RKO (cell line): ENCODE measurements at regions not wholly inside any gene's neighbourhood (a gene's known extent, or its start where the extent isn't known, plus 50 kb on each side); places are given as distances from the start of the nearest gene placed in this dataset.

Experiments
- DNase-seq: peaks from one replicate; pipeline ENCODE4 v3.0.0-alpha.2; 2016; ENCODE audit warnings: low spot score

DNA sequence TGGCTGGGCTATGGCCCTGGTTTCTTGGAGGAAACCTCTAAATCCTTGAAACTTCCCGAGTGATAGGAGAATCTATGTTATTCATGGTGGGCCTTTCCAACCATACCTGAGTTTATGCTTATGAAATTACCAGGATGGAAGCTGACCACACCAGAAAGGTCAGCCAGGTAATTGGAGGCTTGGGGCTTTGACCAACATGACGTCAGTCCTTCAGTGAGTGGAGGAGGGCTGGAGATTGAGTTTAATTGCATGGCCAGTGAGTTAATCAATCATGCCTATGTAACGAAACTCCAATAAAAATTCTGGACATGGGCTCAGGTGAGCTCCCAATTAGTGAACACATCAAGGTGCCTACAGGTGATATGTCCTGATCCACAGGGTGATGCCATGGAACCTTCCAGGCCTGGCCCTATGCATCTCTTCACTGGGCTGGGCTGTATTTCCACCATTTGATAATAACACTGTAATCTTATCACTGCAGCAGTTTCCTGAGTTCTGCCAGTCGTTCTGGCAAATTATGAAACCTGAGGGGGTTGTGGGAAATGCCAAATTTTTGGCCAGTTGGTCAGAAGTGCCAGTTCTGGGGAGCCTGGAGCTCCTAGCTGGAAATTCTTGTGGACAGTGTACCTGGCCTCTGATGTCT lies 106.5 kb downstream of the CDH26 start:
- no peak for DNase-seq

DNA sequence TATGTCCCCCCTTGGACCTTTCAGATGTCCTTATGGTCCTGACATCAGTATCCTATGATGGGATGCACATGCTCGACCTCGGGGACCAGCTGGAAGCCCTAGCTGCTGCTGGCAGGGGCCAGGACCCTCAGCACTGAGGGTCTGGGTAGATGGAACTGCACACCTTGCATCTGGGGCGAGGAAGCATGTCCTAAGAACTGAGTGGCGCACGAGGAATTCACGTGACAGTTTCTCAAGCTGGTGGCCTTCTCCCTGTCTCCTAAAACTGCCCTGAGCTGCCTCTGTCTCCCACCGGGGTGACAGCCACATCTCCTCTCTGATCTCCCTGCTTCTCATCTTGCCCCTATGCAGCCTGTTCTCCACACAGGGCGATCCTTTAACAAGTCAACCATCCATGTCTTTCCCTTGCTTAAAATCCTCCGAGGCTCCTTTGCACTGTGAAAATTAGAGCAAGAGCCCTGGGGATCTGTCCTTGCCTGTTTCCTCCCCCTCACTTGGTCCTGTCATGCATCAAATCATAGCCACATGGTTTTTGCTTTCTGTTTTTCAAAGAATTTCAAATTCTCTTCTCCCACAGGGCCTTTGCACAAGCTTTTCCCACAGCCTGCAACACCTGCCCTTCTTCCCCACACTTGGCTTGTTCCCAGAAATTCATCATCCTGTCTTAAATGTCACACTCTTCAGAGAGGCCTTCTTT lies 107.7 kb downstream of the CDH26 start:
- DNase-seq, result no peak

DNA sequence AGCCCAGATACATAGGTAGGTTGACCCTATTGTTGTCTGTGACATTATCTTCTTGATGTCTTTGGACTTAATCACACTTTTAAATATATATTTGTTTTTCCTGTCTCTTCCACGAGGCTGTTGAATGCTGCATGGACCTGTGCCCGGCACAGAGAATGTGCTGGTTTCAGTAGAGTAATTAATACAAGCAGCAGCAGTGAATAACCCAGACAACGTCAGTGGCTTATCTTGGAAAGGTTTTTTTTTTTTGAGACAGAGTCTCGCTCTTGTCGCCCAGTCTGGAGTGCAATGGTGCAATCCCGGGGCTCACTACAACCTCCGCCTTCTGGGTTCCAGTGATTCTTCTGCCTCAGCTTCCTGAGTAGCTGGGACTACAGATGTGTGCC lies 108.2 kb downstream of the CDH26 start:
- DNase-seq, result no peak

- no peak for DNase-seq
Measured at GRCh38 chr20:60068509-60068908, 110.3 kb downstream of the CDH26 start.

DNA sequence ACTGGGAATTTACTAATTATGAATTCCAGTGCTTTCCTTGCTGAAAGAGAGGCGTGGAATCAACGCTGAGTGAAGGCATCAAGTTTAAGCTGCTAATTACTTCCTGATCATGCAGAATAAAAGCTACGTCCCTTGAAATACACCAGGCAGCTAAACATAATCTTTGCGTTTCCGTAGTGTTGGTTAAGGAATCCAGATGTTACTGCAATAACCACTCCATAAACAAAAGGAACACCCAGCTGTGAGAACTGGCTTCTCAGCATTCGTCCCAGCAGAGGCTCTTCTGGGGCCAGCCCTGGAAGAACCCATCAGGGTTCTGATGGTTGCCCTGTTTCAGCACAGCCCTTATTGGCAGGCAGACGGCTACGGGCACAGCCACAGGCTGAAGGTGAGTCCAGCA lies 111.4 kb downstream of the CDH26 start:
- DNase-seq, result no peak

- DNase-seq, result no peak
Measured at GRCh38 chr20:60070791-60071190, 112.6 kb downstream of the CDH26 start.

- no peak for DNase-seq
Measured at GRCh38 chr20:60071965-60072364, 113.7 kb downstream of the CDH26 start.

DNA sequence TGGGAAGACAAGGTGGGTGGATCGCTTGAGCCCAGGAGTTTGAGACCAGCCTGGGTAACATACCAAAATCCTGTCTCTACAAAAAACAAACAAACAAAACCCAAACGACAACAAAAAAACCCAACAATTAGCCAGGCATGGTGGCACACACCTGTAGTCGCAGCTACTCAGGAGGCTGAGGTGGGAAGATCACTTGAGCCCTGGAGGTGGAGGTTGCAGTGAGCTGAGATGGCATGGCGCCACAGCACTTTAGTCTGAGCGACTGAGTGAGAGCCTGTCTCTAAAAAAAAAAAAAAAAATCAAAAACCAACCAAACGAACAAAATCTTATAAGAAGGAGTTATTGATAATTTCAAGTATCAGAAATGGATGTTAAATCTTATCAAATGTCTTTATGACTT lies 114.9 kb downstream of the CDH26 start:
- DNase-seq, result no peak

DNA sequence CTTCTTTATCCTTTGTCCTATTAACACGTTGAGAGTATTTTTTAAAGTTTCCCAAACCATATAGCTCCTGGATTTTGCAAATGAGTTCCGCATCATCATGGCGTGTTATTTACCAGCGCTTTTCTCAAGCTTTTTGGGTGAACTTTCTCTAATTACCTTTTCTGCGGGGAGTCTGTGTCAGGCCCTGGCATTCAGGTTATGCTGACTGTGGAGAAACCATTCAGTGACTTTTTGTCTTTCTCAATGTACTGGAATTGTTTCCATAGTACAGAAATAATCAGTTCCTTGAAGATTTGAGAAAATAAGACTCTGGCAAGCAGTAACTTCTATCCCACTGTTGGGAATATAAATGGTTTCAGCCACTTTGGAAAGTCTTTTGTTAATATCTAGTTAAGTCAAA lies 115.3 kb downstream of the CDH26 start:
- no peak for DNase-seq

DNA sequence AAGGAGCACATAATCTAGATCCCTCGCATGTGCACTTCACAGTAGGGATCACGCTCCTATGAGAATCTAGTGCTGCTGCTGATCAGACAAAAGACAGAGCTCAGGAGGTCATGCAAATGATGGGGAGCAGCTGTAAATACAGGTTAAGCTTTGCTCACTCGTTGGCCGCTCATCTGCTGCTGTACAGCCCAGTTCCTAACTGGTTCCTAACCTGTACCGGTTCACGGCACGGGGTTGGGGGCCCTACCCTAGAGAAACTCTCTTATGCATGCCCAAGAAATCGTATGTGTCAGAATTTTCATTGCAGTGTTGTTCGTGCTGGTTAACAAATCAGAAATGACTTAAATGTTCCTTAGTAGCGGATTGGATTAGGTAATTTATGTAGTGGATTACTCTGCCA lies 116.1 kb downstream of the CDH26 start:
- DNase-seq, result no peak

DNA sequence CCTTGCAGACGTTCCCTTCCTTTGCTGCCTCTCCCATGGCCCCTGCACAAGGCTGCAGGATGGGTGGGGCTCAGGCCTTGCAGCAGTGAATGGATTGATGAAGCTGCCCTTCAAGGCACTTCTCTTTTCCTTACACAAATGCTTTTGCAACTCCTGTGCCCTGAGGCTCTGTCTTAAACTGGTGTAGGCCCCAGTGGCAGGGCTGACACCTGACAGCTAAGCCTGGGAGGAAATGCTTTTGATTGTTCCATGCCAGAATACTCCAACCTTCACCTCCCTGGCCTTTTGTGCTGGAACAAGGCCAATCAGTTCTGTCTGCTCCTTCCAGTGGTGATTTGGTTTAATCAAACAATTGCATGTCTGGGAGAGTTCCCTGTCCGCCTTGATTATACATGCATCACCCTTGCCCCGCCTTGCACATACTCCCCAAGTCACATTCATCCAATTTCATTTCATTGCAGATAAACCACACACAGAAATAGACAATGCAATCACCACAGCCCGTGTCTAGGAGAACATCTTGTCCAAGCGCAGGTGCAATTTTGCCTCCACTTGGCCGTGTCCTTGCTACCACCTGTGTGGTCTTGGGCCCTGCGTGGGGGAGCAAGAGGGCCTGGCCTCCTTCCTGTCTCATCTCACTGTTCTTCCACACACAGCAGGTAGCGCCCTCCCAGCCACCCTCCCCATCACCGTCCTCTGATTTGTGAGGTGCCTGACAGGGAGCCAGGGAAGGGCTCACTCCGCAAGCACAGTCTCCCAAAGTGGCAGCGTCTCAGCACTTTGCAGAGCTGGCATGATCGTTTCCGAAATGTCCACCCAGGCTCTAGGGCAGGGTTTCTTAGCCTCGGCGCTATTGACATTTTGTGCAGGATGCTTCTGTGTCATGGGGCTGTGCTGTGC lies 120.4 kb downstream of the CDH26 start:
- no peak for DNase-seq

DNA sequence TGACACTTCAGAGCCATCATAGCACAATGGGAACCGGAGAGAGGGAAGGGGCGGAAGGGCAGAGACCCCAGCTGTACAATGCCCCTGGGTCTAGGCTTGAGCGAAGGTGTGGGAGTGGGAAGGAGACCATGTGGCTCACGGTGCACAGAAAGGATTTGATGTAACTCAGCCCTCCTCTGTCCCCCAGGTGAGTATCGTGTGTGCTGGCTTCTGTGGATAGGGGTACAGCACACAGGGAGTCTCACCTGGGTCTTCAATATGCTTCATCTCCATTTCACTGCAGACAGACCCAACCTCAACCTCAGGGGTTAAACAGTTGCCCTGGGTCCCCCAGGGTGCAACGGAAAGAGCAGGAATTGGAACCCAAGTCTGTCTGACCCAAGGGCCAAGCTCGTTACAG lies 122.2 kb downstream of the CDH26 start:
- no peak for DNase-seq

DNA sequence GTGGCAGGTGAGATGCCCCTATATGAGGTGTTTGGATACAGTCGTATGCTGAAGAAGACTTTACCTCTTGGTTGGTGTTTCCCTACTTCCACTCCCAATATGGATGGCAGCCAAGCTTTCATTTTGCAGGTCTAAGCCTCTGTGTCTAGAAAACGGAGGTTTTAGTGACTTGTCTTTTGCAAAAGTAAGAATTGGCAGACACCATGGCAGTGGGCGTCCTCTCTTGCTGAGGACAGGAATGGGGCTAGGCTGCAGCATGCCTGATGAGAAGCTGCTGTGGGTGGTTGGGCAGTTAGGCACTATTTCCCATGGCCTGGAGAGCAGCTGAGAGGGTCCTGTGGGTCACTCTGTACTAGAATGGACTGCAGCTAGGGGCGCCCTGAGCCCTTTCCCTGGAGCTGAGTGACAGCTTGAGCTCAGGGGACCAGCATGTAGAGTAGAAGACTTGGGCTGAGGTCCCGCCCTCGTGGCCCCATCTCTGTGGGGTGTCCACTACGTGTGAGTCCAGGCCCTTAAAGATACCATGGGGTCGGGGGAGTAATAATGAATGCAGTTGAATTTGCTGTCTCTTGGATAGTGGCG lies 127.4 kb downstream of the CDH26 start:
- no peak for DNase-seq

DNA sequence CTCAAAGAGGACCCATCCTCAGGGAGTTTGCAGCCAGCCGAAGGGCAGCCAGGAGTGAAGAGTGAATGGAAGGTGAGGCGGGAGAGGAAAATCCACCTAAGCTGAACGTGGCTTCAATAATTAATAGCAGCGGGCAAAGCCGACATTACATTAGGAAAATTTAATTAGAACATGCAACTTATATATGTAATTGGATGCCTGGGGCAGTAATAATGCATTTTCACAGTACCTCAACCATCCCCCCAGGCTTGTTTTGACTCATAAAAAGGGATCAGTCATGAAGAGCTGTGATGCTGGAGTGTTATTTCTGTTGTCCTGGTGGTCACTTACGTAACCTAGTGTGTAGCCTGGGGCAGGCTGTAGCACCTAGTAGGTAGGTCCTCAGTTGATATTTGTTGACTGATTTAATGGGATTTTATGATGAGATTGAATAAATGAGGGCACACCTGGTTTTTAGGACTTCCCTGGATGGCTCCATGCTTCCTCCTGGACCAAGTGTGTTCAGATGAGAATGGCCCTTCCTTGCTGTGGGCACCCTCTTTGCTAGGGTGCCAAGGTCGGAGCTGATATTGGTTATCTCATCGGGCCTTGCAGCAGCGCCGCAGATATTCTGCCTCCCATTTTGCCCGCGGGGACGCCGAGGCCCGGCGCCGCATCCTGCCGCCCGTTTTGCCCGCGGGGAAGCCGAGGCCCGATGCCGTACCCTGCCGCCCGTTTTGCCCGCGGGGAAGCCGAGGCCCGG lies 128.8 kb downstream of the CDH26 start:
- DNase-seq, result no peak

DNA sequence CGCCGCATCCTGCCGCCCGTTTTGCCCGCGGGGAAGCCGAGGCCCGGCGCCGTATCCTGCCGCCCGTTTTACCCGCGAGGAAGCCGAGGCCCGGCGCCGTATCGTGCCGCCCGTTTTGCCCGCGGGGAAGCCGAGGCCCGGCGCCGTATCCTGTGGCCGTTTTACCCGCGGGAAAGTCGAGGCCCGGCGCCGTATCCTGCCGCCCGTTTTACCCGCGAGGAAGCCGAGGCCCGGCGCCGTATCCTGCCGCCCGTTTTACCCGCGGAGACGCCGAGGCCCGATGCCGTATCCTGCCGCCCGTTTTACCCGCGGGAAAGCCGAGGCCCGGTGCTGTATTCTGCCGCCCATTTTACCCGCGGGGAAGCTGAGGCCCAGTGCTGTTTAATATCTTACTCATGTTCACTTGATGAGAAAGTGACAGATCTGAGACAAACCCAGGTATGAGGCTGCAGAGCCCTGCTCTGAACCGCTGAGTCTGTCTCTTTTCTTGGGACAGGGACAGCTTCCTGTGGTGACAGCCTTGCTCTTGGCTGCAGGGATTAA lies 129.4 kb downstream of the CDH26 start:
- DNase-seq, result no peak

GRCh38 chr20:60088236-60088635 lies 130.0 kb downstream of the CDH26 start:
- no peak for DNase-seq

GRCh38 chr20:60090631-60091030 lies 132.4 kb downstream of the CDH26 start:
- no peak for DNase-seq

DNA sequence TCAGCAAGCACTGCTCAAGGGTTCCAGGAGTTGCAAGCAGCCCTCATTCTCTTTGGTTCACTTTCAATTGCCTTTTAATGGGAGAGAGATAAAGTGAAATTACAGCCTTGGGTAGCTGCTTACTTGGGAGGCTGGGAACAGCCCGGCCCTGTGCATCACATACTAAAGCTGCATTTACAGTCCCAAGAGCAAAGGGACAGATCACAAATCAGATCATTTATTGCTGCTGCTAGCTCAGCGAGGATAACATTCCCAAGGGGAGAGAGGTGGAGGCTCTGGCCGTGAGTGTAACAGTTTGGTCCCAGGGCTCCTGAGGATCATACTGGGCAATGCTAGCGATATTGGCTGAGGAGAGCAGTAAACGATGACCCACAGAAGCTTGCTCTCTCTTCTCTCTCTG lies 133.1 kb downstream of the CDH26 start:
- no peak for DNase-seq

DNA sequence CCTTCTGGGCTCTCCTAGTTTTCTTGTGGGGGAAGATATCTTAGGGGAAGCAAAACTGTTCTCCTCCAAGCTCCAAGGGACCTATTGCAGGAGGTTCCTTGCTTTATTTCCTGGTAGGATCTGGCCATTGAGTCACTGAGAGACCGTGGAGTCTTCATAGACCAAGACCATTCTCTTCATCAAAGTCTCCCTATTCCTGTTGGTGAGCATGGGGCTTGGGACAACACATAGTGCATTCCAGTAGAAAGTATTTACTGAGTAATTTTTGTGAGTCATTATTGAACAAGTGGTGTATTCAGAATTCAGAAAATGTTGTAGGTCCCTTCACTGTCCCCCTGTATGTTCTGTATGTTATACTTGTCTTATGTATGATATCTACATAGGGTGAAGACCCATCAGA lies 133.6 kb downstream of the CDH26 start:
- DNase-seq, result no peak

- no peak for DNase-seq
Measured at GRCh38 chr20:60092729-60093128, 134.5 kb downstream of the CDH26 start.

DNA sequence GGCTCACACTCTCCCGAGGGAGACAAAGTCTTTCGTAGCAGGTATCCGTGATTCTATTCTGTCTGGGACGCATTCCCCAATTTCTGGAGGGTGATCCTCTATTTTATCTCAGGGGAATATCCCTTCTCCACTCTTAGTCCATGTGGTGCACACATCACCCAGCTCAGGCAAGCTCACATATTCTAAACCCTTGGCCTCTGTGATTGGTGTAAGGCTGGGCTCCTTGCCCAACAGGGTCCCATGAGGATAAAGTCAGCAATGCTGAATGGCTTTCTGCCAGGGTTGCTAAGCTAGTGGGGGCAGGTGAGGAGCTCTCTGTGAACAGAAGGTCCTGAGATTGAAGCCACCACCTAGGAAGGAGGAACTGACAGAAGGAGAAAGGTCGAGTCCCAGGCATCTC lies 137.2 kb downstream of the CDH26 start:
- no peak for DNase-seq

DNA sequence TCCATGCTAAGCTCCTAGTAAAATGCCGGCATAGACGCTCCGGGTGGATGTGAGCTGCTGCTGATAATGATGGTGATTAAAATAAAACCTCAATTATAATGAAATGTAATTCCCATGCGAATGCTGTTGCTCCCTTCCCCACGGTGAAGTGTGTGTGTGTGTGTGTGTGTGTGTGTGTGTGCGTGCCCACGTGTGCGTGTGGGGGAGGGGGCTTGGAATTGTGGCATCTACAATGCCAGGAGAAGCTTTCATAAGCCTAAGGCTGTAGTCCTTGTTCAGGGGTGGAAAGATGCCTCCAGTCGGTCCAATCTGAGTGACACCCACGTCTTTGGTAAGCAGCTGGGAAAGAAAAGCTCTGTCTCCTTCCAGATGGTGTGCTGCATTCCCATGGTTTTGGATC lies 137.9 kb downstream of the CDH26 start:
- DNase-seq, result no peak
